HG03108 (cell line): ENCODE measurements at regions not wholly inside any gene's neighbourhood (a gene's known extent, or its start where the extent isn't known, plus 50 kb on each side); places are given as distances from the start of the nearest gene placed in this dataset.

Source experiments
- ATAC-seq: cut with Tn5 transposase; IDR thresholded peaks from one replicate; pipeline ENCODE4 v1.9.1; 2021; ENCODE audit warnings: moderate library complexity; ENCODE audit not compliant: unreplicated experiment

GRCh38 chr21:24055696-24056095 is 1551.6 kb downstream of the MRPL39 start:
- no peak for ATAC-seq

GRCh38 chr21:24050231-24050630 is 1557.0 kb downstream of the MRPL39 start:
- ATAC-seq: no peak

GRCh38 chr21:24046829-24047443 is 1560.3 kb downstream of the MRPL39 start:
- no peak for ATAC-seq

- ATAC-seq: no peak
Measured at GRCh38 chr21:24045775-24046215, 1561.5 kb downstream of the MRPL39 start.

GRCh38 chr21:24045373-24045772 is 1561.9 kb downstream of the MRPL39 start:
- no peak for ATAC-seq

- ATAC-seq: no peak
Measured at GRCh38 chr21:24042687-24043086, 1564.6 kb downstream of the MRPL39 start.

- no peak for ATAC-seq
Measured at GRCh38 chr21:24032709-24033232, 1574.5 kb downstream of the MRPL39 start.

- no peak for ATAC-seq
Measured at GRCh38 chr21:24027396-24027795, 1579.9 kb downstream of the MRPL39 start.

GRCh38 chr21:24025101-24025500 is 1582.2 kb downstream of the MRPL39 start:
- ATAC-seq: no peak

- no peak for ATAC-seq
Measured at GRCh38 chr21:24023936-24024335, 1583.3 kb downstream of the MRPL39 start.

- no peak for ATAC-seq
Measured at GRCh38 chr21:24023402-24023801, 1583.9 kb downstream of the MRPL39 start.

GRCh38 chr21:24014381-24014780 is 1592.9 kb downstream of the MRPL39 start:
- ATAC-seq: no peak

GRCh38 chr21:24011087-24011486 is 1596.2 kb downstream of the MRPL39 start:
- ATAC-seq: no peak

GRCh38 chr21:24007592-24007991 is 1599.7 kb downstream of the MRPL39 start:
- no peak for ATAC-seq

GRCh38 chr21:23986987-23987386 is 1620.3 kb downstream of the MRPL39 start:
- no peak for ATAC-seq

GRCh38 chr21:23986214-23986613 is 1621.1 kb downstream of the MRPL39 start:
- no peak for ATAC-seq

GRCh38 chr21:23982546-23982945 is 1624.7 kb downstream of the MRPL39 start:
- no peak for ATAC-seq

GRCh38 chr21:23977971-23978370 is 1629.3 kb downstream of the MRPL39 start:
- ATAC-seq: no peak

GRCh38 chr21:23968722-23969647 is 1638.3 kb downstream of the MRPL39 start:
- ATAC-seq: peak; percentile 94

GRCh38 chr21:23968008-23968407 is 1639.3 kb downstream of the MRPL39 start:
- ATAC-seq: no peak

GRCh38 chr21:23963454-23963853 is 1643.8 kb downstream of the MRPL39 start:
- no peak for ATAC-seq

GRCh38 chr21:23960769-23961168 is 1646.5 kb downstream of the MRPL39 start:
- ATAC-seq: no peak
